RWPE1 (cell line): ENCODE measurements at regions not wholly inside any gene's neighbourhood (a gene's known extent, or its start where the extent isn't known, plus 50 kb on each side); places are given as distances from the start of the nearest gene placed in this dataset.
A peak's percentile ranks its signal among the peaks of the same experiment; 100 is the strongest.

ENCODE experiments used
- CTCF ChIA-PET: fragments of 350-600 bp; sonication (Branson Sonifier 250); formaldehyde crosslinking; extraction: SDS; loops from one replicate; lab custom pipeline; 2021; lab: Yijun Ruan, JAX
- POLR2A ChIA-PET: fragments of 400-600 bp; formaldehyde crosslinking; extraction: SDS; loops from one replicate; lab custom pipeline; 2020; ENCODE audit warnings: antibody characterized with exemption; ENCODE audit not compliant: low non-redundant PET; lab: Yijun Ruan, JAX
- DNase-seq: peaks from one replicate; pipeline ENCODE4 v3.0.0; 2012; ENCODE audit warnings: low spot score
- H3K27ac ChIP-seq: fragments of 450-650 bp; 2 replicates; pipeline ENCODE4 v1.5.1; 2017
- TF ChIP-seq, protein P1 (sequence below): fragments of 450-650 bp; conservative IDR thresholded peaks from 2 replicates; pipeline ENCODE4 v1.5.1; 2017; ENCODE audit warnings: low read depth, mild to moderate bottlenecking

DNA sequence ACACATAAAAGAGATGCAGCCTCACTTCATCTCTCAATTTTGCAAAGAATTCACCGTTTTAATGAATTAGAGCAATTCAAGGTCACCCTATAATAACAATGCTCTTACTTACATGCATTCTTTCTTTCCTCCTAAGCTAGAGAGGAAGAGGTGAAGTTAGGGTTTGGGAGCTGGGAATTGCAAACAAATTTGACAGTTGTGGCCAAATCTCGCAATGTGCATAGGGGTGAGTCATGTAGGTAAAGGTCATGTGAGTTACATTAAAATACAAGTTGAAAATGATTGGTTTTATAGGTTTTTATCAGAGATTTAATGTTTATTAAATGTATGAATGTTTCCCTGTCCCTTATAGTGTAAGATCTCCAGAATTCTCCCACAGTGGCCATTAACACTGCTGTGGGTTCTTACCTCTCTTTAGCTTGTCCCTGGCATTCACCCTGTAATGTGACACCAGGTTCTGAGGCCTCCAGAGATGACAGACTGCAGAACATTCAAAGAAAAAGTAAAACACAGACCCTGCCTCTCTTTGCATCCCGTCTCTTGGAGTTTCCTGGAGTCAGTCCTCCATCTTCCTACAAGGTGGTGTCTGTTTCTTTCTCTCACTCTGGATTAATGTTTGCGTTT is 53.7 kb upstream of the LGALSL start:
- no peak for DNase-seq
- CTCF ChIA-PET, result interaction anchor here (2.2 kb wide), 1 partner anchor 69 kb away, joined by 8 read pairs; no protein-coding TSS in a partner anchor
- TF ChIP-seq, protein P1, sequence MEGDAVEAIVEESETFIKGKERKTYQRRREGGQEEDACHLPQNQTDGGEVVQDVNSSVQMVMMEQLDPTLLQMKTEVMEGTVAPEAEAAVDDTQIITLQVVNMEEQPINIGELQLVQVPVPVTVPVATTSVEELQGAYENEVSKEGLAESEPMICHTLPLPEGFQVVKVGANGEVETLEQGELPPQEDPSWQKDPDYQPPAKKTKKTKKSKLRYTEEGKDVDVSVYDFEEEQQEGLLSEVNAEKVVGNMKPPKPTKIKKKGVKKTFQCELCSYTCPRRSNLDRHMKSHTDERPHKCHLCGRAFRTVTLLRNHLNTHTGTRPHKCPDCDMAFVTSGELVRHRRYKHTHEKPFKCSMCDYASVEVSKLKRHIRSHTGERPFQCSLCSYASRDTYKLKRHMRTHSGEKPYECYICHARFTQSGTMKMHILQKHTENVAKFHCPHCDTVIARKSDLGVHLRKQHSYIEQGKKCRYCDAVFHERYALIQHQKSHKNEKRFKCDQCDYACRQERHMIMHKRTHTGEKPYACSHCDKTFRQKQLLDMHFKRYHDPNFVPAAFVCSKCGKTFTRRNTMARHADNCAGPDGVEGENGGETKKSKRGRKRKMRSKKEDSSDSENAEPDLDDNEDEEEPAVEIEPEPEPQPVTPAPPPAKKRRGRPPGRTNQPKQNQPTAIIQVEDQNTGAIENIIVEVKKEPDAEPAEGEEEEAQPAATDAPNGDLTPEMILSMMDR, result no peak
- H3K27ac ChIP-seq, result peak overlapping the region; percentile 69
- POLR2A ChIA-PET, result no interaction called here

DNA sequence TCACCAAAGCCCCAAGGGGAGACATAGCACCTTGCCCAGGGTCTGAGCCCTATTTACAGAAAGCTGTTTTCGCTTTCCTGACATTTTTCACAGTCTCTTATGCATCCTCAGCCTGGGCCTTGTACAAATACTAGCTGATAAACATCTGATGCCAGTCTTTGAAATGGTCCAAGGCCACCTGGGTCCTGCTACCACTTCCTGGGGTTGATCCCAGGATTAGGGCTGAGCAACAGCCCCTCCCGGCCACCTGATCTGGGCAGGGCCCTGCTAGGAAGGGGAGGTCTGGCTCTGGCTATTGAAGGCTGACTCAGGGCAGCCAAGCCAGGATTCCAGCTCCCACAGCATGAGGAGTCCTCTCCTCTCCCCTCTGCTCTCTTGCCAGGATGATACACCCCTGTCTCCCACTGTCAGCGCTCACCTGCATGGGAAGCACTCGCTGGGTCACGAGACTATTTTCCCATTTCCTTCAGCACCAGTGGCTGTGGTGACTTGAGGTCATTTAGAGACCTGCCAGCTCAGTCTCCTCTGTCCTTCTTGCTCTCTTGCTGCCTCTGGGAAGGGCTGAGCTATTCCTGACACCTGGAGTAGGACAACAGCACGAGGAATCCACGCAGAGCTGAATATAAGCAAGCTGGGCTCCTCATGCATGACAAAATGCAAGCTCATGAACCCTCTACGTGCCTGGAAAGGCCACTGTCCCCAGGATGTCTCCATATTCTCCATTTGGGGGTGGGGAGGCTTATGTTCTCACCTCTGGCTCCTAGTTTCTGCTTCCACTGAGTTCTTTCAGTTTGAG is 53.0 kb upstream of the LGALSL start:
- TF ChIP-seq, protein P1, result no peak
- peak overlapping the region; percentile 69 for H3K27ac ChIP-seq
- DNase-seq, result no peak
- POLR2A ChIA-PET, result no interaction called here
- CTCF ChIA-PET, result interaction anchor here (0.7 kb wide), 1 partner anchor 9 kb away, joined by 3 read pairs; no protein-coding TSS in a partner anchor

DNA sequence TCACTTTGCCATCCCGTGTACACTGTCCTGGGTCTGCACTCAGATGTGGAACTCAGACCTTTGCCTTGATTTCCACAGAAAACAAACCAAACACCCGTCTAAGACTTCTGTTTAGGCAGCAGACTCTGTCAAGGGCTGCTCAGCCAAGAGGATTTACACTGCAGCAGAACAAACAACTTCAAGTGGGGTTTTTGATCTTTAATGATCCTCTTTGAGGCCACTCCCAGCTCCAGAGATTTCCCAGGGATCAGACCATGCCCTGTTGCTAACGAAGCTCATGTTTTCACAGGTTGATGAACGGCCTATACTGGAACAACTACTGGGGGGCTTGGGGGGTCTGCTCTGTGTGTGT is 52.5 kb upstream of the LGALSL start:
- POLR2A ChIA-PET, result no interaction called here
- no peak for DNase-seq
- TF ChIP-seq, protein P1, result no peak
- CTCF ChIA-PET, result interaction anchor here (0.7 kb wide), 1 partner anchor 8 kb away, joined by 3 read pairs; no protein-coding TSS in a partner anchor
- H3K27ac ChIP-seq, result peak overlapping the region; percentile 69

DNA sequence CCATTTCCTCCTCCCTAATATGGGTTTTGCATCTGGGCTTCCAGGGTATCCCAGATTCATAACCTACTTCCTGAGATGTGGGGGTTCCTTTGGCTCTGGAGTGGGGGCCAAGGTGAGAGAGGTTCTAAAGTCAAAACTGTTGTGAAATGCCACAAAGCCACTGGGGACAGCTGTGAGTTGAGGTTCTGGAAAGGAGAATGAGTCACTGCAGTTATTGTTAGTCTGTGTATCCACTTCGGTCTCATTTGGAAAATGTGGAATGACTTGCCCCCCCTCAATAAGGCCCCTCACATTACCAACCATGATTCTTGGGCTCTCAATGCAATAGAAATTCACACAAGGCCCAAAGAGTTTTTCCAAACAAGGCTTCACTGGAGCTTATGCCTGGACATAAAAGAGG is 51.1 kb upstream of the LGALSL start:
- H3K27ac ChIP-seq, result peak overlapping the region; percentile 90
- DNase-seq, result no peak
- ChIA-PET POLR2A (no interaction called here), CTCF (interaction anchor here (0.6 to 1.6 kb wide), 6 partner anchors 11 to 85 kb away, joined by 3 to 5 read pairs (median 4); no protein-coding TSS in a partner anchor)
- TF ChIP-seq, protein P1, result no peak

DNA sequence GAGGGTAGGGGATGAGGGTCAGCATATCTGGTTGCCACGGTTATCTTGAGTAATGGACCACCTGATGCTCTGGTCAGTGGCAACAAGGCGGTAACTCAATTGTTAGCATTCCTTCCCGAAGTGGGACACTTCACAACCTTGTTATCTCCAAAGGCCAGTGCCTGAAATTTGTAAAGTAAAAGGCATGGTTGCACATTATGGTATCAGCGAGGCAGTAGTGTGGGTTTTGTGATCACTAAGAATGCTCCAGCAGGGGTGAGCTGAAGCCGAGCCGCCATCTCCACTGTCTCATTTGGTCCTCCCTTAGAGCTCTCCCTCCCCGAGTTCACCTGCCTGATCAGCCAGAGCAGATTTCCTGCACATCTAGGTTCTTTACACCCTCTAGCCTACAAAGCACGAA is 50.5 kb upstream of the LGALSL start:
- DNase-seq, result no peak
- CTCF ChIA-PET, result interaction anchor here (0.5 to 1.6 kb wide), 5 partner anchors 12 to 85 kb away, joined by 3 to 5 read pairs (median 4); no protein-coding TSS in a partner anchor
- TF ChIP-seq, protein P1, result no peak
- H3K27ac ChIP-seq, result peak overlapping the region; percentile 90
- POLR2A ChIA-PET, result no interaction called here

DNA sequence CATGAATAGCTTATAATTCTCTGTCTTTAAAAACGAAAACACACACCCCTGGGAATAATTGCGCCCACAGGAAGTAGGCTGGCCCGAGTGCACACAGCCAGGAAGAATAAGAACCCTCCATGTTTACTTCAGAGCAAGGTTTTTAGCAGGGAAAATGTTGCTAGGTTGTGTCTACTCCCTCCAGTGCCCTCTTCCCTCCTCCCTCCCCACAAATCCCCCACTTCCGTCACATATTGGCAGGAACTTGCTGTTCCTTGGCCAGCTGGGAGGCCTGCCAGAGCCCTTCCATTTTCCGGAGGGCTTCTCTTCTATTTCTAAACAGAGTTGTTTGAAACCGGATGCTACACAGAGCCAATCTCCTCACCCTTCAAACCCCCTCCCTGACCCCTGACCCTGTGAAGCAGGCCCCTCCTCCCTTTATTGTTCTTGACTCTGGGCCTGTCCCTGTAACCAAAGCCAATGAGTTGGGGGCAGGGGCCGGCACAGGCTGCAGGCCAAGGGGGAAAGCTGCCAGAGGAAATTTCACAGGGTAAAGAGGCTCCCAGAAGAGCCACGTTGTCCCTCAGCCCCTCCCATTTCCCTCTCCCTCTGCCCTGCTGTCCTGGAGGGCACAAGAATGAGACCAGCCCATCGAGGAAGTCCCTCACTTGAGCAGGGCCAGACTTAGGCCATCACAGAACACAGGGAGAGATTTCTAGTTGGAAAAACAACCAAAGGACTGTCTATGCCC is 49.8 kb upstream of the LGALSL start:
- ChIA-PET CTCF (interaction anchor here (0.5 to 1.6 kb wide), 3 partner anchors 16 to 84 kb away, joined by 4 to 5 read pairs (median 4); no protein-coding TSS in a partner anchor), POLR2A (no interaction called here)
- H3K27ac ChIP-seq, result peak overlapping the region; percentile 90
- DNase-seq, result no peak
- TF ChIP-seq, protein P1, result no peak
